Activated T-cell treated with anti-CD3 and anti-CD28 coated beads, Interleukin-2, amount 50 U/mL, for 1 hour (primary cell): ENCODE measurements at regions not wholly inside any gene's neighbourhood (a gene's known extent, or its start where the extent isn't known, plus 50 kb on each side); places are given as distances from the start of the nearest gene placed in this dataset.

Experiments used
- DNase-seq: peaks from one replicate; pipeline ENCODE4 v3.0.0-alpha.2; 2020

DNA sequence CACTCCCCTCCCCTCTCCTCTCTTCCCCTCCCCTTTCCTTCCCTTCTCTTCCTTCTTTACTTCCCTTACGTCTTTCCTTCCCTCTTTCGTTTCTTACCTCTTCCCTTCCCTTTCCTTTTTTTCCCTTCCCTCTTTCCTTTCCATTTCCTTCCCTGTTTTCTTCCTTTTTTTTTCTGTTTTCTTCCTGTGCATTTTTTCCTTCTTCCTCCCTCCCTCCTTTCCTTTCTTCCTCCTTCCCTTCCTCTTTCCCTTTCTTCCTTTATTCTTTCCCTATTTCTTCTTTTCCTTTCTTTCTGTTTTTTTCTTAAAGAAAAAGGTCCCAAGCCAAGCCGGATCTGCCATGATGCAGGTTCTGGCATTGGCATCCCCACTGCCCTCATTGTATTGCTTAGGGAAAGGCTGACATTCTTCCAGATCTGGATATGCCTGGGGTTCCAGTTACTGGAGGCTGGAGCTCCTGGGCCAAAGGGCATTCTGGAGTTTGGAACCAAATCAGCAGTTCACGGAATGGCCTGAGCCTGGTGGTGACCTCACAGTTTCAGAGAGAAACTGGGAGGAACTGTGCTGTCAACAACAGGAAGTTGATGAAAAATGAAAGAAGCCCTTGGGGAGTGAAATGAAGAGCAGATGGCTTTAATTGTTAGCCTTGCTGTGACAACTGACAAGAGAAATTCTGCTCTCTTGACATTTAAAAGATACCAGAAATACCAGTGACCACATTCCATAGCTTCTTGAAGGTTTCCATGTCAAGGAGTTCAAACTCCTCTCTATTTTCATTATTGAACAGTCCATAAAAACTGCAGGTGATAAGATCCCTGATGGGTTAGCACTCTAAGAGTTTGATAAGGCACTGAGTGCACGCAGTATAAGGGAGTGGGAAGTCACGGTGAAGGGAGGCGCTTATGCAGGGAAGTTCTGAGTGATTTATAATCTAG lies 622.1 kb downstream of the SPRY1 start:
- no peak for DNase-seq

DNA sequence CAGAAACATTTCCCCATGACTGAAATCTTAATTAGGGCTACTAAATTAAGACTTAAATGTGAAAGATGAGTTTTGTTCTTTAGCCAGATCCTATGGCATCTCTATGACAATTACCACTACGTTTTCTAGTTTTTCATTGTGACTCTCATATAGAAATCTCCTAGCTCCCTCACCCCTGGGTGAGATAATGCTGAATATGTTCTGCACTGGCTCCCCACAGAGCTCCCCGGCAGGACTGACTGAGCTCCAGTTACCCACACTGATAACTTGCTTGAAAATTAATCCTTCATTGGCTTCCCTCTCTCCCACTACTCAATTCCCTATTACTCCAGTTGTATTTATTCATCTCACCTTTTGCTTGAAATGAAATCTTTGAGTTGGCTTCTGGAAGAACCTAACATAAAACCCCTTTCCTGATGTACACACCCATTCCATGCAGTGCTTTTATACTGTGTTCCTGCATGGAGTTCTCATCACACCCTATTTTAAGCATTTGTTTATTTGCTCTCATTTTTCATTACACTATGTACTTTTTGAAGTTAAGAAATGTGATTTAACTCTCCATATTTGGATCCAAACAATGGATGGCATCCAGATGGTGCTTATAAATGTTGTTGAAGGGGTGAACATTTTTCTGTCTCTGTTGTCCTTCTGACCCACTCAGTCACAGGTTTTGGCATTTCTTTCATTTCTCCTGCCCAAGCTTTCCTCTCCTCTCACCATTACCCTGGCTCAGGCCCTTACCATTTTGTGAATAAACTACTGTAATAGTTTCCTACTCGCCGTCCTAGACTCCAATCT lies 623.4 kb downstream of the SPRY1 start:
- no peak for DNase-seq

DNA sequence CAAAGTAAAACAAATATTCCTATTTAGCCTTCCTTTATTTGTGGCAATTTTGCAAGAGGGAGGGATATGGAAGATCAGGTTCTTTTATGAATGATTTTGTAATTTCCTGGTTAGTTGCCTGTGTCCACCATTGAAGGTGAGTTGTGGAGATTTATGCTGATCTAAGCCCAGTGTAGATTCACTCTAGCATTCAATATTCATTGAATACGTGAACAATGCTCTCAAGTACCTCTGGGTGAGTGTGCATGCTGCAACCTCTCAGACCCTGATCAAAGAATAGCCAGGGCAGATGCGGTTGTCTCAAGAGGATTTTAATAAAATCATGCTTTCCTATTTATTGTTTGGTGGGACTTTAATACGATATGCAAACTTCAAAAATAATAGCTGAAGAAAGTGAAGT lies 628.4 kb downstream of the SPRY1 start:
- no peak for DNase-seq

DNA sequence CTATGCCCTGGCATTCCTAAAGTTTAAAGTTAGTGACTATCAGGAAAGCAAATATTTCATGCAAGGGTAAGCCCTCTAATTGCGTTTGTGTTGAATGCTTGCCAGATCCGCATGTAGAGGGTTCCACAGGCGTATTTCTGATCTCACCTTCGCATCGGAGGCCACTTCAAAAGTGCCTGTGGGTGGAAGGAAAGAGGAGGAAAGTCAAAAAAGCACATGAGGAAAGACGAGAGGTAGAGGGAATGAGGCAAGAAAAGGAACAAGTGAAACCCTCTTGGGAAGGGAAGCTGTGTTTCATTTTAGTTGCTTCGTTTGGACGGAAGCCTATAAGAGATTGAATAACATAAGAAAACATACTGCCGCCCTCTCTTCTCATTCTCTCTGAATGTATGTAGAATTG lies 628.8 kb downstream of the SPRY1 start:
- no peak for DNase-seq

DNA sequence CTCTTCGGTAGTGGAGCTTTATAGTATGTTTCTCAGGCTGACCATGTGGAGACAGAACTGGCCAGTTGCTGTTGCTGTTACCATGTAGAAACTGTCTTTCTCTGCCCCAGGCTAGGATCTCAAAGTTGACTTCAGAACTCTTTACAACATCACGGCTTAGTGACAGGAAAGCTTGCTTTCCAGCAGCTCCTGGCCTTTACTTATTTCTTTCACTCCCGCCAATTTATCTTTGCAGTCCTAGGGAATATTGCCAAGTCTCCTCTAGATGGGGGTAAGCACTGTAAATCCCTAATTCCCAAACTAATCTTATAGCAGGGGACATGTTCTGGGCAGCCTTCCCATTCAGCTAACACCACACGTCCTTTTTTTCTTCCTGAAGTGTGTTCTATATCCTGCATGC lies 631.6 kb downstream of the SPRY1 start:
- no peak for DNase-seq

DNA sequence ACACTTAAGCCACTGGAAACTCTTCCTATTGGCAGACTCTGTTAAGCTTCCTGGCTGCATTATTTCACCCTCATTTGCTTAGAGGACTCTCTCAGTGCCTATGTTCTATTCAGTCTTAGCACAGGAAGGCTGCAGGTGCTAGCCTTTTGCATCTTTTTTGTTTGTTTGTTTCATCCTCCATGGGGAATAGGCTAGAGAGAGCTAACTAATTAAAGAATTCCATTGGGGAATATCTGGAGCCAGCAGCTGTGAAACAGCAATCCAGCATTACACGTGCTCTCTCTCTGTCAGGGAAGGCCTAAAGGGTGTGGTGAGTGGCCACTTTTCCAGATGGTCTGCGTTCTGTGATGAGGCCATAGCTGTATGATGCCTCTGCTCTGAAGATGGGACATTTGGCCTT lies 633.6 kb downstream of the SPRY1 start:
- no peak for DNase-seq

DNA sequence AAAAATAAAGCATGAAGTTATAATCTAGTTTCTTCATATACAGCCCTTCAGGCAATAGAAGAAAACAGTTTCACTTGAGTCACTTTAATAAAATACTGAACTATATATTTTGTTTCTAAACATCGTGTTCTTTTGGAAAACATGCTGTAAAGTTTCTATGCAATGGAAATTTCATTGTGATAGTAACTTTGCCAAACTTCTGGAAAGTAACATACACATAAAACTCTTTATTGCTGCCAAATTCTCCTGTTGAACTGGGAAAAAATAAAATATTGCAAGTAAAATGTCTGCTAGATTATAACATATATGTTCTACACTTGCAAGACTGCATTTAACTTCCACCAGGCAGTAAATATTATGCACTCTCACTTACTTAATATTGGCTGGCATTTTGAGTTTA lies 635.4 kb downstream of the SPRY1 start:
- no peak for DNase-seq

DNA sequence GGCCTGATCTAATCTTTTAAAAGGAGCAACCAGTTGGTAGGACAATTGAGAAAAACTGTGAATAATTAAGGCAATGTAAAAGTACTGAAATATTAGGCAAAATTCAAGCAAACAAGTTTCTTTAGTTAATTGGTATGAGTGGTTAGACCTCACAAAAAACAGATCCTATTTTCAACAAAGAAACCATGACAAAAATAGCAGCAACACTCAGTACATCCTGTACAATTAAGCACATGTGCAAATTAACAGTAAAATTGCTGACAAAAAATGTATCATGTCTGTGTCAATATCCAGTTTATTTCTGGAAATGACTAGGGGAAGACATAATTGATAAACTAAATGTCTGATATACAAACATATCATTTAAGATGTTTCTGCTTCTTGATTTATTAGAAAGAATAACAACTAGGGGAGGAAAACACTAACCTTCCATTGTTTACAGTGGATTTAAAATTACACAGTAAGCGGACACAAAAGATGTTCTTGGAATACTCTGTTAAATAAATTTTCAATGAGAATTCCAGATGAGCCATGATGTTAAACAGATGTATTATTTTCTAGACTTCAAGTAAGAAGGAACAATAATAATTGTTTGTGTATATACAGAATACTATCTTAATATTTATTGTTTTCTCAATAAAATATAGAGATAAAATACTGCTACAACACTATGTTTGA lies 638.9 kb downstream of the SPRY1 start:
- no peak for DNase-seq

DNA sequence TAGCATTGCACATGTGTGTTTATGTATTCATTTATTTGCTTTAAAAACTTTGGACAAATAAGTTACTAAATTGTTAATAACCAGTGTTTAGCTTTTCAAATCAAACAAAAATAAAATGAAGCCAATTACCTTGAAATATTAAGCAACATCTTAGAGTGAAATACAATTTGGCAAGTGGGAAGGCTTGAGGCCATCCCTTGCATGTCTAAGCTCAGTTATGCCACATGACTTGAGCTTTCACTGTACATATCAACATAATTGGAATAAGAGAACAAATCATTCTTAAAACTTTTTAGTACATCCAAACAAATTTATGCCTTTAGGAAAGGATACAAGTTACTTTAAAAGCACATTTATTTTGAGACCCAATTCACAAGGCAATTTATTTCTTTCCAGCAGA lies 640.6 kb downstream of the SPRY1 start:
- no peak for DNase-seq

DNA sequence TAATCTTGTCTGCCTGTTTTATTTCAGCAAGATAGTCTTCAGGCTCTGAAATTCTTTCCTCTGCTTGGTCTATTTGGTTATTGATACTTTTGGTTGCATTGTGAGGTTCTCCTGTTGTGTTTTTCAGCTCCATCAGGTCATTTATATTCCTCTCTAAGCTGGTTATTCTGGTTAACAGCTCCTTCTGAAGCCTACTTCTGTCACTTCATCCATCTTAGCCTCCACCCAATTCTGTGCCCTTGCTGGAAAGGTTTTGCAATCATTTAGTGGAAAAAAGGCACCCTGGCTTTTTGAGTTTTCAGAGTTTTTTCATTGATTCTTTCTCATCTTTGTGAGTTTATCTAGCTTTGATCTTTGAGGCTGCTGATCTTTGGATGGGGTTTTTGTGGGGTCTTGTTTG lies 647.7 kb downstream of the SPRY1 start:
- no peak for DNase-seq

DNA sequence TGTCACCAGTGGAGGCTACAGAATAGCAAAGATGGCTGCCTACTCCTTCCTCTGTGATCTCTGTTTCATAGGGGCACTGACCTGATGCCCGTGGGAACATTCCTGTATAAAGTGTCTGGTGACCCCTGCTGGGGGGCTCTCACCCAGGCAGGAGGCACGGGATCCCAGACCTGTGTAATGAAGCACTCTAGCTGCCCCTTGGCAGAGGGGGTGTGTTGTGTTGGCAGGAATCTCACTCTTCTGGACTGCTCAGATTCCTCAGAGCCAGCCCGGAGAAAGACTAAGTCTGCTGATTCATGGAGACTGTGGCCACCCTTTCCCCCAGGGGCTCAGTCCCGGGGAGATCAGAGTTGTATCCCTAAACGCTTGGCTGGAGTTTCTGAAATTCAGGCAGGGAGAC lies 648.3 kb downstream of the SPRY1 start:
- no peak for DNase-seq

DNA sequence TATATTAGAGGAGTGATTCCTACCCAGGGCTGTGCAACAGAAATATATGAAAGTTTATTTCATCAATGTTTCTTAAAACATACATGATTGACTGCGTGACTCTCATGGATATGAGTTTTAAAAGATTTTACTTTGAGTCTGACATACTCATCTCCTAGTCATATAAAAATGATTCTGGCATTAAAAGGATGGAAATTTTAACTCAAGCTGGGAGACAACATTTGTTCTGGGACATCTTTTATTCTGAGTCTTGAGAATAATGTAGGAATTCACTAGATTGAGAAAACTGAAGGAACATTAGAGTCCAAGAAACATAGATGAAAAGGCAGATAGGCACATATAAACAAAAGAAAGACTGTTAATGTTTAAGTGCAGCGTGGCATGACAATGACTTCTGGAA lies 649.6 kb downstream of the SPRY1 start:
- DNase-seq = no peak

DNA sequence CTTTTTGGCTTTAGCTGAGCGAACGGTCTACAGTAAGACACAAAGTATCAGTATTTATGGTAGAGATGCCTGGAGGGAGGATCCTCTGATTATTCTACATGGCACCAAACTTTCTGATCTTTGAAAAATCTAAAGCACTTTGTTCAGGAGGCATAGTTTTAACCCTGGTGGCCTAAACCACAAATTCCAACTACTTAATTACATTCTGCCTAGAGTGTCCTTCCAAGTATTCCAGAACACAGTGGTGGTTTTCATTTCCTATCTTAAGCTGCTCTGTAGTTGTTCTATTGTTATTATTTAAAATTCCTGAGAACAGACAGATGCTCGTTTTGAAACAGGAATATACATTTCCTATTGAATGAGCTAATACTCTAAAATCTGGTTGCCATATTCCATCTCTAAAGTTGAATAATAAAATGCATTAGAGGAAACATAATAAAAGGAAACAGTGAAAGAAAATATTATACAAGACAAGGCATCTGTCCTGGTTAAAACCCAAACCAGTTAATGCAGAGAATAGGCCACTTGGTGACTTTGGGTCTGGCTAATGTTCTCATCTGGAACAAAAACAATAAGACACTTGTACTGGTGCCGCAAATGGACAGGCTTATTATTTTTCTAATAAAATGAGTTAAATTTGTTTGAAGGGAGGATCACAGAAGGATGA lies 657.4 kb downstream of the SPRY1 start:
- DNase-seq = no peak

DNA sequence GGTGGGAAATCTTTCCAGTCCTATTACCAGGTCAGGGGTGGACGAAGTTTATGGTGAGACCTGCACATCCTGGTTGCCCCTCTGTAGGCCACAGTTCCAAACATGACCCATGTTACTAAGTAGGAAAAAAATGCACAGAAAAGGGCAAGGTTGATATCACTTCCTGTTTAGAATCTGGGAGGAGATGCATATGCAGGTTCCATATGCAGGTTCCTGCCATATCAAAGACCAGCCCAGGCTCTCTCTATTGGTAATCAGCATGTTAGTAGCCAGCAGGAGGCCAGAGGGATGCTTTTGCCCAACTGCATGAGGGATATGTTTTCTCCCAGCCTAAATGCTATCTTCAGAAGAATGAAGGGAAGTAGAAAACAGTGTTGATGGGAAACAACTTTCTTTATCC lies 657.2 kb downstream of the ANKRD50 start:
- DNase-seq = no peak

DNA sequence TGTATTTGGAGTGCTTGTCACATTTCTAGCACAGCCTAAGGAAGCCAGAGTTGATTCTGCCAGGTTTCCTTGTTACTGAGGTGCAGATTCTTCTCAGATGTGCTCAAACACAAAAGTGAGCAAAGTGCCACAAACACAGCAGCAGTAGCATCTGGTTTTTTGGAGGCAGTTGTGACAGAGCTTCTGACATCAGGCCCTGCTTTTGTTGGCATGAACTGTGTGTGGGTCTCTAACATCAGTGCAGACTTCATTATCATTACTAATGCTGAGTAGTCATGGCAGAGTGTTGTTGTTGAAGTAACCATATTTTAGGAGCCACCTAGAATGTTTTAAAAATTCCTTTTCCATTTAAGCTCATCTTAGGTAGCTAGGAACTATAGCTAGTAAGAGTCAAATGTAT lies 656.6 kb downstream of the ANKRD50 start:
- DNase-seq = no peak

DNA sequence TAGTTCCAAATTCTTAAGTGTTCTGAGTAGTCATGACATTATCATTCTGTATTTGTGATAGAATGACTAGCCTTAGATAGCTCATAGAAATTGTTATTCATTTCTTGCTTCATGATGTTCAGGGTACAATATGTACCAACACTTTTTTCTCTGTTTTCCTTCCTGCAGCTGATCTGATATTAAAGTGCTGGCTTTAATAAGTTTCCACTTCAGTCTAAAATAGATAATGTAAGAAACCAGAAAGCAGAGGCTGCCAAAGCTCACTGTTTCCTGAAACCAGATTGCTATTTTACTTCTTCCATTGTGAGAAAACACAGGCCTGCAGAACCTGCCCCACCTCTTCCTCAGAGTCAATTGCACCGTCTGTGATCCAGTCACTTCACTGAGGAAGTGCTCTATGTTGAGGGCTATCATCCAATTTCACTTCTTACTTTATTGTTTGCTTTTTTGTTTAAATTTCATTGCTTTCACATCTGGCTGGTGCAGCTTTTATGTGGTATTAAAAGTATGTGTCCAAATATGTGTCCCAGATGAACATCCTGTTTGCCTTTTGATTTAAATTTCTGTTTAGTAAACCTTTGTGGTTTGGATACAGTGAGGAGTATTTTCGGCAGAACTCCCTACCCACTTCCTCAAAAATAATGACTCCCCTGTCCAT lies 652.1 kb downstream of the ANKRD50 start:
- DNase-seq = no peak

DNA sequence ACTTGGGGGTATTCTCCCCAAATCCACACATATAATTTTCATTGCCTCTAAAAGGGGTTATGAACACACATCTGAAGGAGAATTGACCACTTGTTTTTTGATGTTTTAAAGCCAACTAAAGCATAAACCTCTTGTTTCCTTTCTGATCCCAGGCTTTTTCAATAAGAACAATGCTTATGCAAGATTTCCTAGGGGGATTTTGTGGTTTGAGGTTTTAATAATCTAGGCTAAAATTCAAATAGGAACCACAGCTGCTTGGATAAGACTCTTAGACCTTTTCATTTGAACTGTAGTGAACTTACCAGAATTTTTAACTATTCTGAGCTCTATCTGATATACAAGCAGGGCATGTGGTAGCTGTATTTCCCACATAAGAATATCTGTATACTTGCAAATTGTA lies 651.1 kb downstream of the ANKRD50 start:
- no peak for DNase-seq

DNA sequence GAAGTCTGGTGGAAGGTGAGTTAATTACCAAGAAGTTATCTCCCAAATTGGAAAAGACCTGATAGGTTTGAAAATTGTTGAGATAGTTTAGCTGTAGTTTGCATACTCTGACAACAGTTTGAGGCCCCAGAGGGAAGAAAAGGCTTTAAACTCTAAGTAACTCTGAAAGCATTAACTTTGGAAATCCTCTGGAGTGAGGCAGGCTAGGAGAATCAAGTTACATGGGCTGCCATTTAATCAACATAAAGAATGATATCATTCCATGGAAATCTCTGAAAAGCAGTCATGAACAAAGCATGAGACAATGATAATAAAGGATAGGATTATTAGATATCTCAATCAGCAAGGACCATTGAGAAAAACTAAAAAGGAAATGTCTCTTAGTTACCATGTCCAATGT lies 647.1 kb downstream of the ANKRD50 start:
- no peak for DNase-seq

DNA sequence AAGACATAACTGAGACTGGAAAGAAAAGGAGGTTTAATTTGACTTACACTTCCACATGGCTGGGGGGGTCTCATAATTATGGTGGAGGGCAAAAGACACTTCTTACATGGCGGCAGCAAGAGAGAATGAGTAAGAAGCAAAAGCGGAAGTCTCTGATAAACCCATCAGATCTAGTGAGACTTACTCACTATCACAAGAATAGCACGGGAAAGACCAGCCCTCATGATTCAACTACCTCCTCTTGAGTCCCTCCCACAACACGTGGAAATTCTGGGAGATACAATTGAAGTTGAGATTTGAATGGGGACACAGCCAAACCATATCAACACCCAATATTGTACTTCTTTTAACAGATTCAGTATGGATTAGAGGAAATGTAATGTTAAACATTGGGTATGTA lies 646.6 kb downstream of the ANKRD50 start:
- no peak for DNase-seq

DNA sequence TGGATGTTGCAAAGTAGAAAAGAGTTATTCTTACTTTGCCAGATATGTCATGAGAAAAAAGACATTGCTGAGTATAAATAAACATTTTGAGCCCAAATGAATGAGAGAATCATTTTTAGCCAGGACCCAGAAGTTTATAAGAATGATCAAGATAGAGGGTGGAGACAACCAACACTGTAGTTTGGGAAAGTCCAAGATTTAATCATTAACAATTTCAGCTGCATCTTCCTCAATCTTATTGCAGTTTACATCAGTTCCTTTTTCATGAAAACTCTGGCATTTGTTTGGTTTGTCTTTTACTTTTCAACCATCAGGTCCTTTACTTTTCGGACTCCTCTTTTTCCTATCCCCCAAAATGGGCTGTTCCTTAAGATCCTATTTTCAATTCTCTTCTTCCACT lies 645.9 kb downstream of the ANKRD50 start:
- DNase-seq = no peak

DNA sequence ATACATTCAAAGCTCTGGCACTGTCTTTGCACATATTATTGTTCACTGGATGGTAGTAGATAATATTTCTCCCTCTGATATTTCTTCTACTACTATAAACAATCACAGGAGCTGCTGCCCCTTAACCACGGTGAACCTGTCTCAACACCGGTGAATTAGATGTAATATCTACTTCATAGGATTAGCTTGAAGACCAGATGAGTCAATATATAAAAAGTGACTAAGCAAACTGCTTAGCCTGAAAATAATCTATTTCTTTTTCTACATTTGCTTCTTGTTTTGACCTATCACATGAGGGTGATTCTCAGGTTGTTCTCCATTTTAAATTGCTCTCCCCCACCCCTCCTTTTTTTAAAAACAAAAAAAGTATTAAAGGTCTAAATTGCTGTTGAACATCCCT lies 645.5 kb downstream of the ANKRD50 start:
- no peak for DNase-seq

DNA sequence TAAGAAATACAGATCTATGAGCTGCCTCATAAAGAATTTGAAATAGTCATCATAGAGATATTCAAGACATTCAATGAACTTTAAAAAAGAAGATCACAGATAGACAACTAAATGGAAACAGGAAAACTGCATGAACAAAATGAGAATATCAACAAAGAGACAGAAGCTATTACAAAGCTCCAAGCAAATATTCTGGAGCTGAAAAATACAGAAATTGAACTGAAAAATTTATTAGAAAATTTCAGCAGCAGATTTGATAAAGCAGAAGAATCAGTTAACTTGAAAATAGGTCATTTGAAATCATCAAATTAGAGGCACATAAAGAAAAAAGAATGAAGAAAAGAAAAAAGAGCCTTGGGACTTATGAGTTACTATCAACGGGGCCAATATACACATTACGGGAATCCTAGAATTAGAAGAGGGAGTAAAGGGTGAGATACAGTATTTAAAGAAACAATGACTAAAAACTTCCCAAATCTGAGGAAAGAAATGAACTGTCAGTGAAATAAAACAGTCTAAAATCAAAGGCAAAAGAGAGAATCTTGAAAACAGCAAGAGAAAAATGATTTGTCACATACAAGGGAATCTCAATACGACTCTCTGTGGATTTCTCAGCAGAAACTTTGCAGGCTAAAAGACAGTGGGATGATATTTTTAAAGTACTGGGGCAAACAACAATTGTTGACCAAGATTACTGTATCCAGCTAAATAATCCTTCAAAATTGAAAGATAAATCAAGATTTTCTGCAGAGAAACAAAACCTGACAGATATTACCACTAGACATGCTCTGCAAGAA lies 641.6 kb downstream of the ANKRD50 start:
- DNase-seq = no peak
